ENCODE measurements at regions not wholly inside any gene's neighbourhood (a gene's known extent, or its start where the extent isn't known, plus 50 kb on each side); places are given as distances from the start of the nearest gene placed in this dataset.

DNA sequence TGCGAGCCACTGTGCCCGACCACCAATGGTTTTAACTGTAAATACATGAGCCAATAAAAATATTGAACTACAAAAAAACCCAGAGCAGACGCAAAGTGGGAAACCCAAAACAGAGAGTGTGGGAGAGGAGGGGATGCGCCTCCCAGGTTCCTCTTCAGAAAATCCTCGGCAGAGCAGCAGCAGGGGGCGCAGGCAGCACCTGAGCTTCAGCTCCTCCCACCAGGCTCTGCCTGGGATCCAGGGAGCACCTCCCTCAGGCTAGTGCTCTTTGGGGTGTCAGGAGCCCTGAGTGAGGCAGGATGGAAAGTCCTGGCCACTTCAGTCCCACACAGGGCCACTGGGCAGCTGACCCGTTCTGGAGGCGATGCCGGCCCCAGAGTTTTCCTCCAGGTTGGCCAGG lies 536.9 kb upstream of the CDH4 start:
- TF ChIP-seq, protein P1, sequence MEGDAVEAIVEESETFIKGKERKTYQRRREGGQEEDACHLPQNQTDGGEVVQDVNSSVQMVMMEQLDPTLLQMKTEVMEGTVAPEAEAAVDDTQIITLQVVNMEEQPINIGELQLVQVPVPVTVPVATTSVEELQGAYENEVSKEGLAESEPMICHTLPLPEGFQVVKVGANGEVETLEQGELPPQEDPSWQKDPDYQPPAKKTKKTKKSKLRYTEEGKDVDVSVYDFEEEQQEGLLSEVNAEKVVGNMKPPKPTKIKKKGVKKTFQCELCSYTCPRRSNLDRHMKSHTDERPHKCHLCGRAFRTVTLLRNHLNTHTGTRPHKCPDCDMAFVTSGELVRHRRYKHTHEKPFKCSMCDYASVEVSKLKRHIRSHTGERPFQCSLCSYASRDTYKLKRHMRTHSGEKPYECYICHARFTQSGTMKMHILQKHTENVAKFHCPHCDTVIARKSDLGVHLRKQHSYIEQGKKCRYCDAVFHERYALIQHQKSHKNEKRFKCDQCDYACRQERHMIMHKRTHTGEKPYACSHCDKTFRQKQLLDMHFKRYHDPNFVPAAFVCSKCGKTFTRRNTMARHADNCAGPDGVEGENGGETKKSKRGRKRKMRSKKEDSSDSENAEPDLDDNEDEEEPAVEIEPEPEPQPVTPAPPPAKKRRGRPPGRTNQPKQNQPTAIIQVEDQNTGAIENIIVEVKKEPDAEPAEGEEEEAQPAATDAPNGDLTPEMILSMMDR (conservative IDR thresholded peaks at IDR 0.05), result peak; percentile 37
- H3K27ac ChIP-seq, result no peak overlapping the region

DNA sequence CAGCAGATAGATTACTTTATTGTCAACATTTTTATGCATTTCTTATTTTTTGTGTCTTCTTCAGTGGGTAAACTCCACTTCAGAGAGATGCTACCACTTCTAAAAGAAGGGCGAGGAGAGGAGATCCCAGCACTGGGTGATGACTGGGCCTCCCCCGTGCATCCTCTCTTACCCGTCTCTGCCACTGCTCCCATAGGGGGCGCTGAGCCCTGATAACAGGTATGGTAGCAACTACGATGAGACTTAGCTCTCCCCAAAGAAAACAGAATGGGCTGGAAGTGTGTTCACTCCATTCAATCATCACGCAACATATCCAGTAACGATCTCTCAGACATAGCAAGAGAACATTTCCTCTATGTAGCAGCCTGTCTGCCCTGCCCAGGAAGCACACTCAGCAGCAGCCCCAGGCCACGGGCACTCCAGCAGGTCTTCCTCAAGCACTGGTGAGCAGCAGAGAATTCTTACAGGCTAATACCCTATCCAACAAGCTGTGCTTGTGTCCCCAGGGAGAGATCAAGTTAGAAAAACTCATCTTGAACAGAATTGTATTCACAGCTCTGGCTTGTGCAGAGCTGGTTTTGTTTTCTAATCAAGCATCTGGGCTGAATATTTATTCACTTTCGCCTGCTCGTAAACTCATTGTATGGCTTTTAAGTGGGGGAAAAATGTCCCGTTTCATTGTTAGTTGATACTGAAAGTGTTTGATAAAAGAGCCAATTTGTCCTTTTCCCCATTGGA lies 533.1 kb upstream of the CDH4 start:
- TF ChIP-seq, protein P1 (conservative IDR thresholded peaks at IDR 0.05), result no peak
- H3K27ac ChIP-seq, result no peak overlapping the region

DNA sequence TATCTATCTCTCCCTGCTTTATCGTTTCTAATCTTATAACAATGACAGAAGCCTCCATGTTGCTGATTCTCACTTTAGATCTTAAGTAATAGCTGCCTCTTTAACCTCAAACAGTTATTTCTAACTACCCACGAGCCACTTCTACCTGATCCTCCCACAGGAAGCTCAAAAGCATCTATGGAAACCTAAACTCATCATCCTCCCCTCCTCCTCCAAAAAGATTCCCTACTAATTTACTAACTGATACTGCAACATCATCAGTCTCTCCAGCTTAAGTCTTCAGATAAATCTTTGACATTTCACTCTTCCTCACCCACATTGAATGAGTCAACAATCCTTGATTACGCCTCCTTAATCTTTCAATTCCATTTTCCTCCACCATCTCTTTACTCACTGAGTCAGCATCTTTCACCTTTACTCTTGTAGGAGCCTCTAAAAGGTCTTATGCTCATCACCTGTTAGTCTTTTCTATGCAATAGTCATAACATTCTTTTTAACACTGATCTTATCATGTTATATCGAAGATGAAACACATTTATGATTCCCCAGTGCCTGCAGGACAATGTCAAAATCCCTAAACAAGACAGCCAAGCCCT lies 526.7 kb upstream of the CDH4 start:
- TF ChIP-seq, protein P1 (conservative IDR thresholded peaks at IDR 0.05), result no peak
- H3K27ac ChIP-seq, result no peak overlapping the region

DNA sequence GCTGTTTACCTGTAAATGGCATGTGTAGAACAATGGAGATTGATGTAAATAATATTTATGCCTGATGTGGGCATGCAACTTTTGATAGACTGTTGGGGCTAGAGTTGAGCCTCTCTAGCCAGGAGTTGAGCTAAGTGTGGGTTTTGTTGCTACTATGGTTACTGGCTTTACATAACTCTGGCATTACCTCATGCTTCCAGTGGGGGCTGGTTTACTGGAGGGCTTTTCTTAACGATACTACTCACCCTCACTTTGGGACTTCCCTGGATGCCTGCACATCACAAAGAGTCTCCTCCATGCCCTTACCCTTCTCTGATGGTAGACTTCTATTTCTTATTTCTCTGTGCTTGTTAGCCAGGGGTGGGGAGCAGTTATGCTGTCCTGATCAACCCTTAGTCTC lies 524.6 kb upstream of the CDH4 start:
- no peak overlapping the region for H3K27ac ChIP-seq
- TF ChIP-seq, protein P1 (conservative IDR thresholded peaks at IDR 0.05), result no peak

DNA sequence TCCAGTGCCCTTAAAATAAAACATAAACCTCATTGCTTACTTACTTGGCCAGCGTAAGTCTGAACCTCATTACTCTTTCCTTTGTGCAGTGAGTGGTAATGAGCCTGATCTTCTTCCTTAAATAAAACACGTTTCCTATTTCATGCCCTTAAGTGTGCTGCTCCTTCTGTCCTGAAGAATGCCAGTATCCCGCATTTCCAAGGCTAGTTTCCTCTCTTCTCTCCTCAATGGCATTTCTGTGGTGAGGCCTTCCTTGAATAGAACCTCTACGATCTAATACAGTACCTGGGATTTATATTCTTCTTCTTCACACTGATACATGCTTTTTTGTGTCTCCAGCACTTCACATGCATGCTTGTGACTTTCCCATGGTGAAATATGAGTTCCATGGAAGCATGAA lies 523.4 kb upstream of the CDH4 start:
- H3K27ac ChIP-seq, result no peak overlapping the region
- TF ChIP-seq, protein P1 (conservative IDR thresholded peaks at IDR 0.05), result no peak

DNA sequence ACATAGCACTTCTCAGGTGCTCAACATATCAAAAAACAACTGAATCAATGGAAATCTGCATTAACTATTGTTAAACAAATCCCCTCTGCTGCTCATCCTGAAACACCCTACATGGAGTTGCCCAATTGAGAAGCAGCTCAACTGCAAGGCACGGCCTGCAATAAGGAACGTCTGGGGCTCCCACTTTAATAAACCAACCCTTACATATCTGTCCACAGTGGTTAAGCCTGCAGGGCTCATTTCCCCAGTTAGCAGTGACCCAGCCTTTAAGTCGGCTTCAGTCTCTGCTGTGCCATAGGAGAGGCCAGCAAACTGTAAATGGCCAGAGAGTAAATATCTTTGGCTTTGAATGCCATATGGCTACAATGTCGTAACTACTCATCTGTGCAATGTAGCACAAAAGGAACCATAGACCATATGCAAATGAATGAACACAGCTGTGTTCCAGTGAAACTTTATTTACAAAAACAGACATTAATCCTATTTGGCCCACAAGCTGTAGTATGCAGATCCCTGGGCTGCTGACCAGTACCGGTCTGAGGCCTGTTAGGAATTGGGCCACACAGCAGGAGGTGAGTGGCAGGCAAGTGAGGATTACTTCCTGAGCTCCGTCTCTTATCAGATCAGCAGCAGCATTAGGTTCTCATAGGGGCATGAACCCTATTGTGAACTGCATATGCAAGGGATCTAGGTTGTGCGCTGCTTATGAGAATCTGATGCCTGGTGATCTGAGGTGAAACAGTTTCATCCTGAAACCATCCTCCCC lies 522.7 kb upstream of the CDH4 start:
- TF ChIP-seq, protein P1 (conservative IDR thresholded peaks at IDR 0.05), result no peak
- H3K27ac ChIP-seq, result no peak overlapping the region

DNA sequence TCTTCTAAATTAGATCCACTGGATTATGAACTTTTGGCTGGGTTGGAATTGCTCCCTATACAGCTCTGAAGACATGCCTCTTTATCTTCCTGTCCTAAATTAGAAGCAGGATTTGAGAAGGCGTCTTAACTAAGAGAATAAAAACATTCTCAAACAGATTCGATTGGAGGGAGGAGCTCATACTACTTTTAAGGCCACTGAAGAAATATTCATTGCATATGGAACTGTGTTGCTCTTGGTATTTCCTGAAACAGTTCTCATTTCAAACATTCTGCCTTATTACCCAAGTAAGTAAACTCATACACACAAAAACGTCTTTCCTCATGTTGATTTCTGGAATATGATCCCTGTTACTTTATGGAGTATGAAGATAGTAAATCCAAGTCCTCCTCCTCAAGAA lies 519.7 kb upstream of the CDH4 start:
- TF ChIP-seq, protein P1 (conservative IDR thresholded peaks at IDR 0.05), result no peak
- no peak overlapping the region for H3K27ac ChIP-seq
